ENCODE measurements at regions not wholly inside any gene's neighbourhood (a gene's known extent, or its start where the extent isn't known, plus 50 kb on each side); places are given as distances from the start of the nearest gene placed in this dataset.

DNA sequence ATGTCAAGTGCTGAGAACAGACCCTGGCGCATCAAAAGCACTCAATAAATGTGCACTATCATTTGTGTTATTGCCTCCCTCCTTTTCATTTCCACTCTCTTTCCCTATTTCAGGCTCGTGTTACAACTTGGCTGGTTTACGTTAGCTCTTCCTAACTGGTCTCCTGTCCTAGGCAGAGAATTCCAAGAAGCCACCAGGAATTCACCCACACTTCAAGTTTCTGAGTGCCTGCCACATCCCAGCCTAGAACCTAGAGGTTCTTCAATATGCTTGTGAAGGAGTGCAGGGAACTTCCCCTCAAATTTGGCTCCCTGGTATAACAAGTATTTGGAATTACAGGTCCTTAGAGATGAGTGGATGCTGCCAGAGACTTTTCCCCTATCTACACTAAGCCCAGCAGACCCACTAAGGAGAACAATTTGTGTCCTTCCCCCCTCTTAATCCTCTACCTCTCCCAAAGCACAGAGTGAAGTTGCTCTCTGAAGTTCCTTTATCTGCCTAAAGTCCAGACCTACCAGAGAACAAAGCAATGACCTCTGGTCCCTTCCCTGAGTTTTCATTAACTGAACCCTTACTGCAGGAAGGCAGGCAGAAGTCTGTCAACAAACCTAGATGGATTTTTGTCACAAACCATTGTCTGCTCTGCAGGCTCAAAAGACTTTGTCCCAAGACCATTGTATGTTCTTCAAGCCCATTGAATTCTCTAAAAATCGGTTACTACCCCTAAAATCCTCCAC lies 201.6 kb upstream of the JARID2 start:
- no peaks in the 10 kb centered on the region for H3K27me3 ChIP-seq (ENCODE audit: insufficient read depth)
- H3K4me1 ChIP-seq (ENCODE audit: control insufficient read depth in 1 of 2, insufficient read depth in 2 of 2, low read depth in 1 of 2, low read length in 1 of 2) = no peaks in the 10 kb centered on the region
- 28% methylated on average over 4 of the region's 4 CpGs for WGBS (ENCODE audit: low lambda C conversion rate)
- H3K79me2 ChIP-seq (ENCODE audit: insufficient read depth) = no peaks in the 10 kb centered on the region
- ChIA-PET POLR2A (no interaction called here), CTCF (no interaction called here)
- H3K9me2 ChIP-seq = no peaks in the 10 kb centered on the region
- H4K20me1 ChIP-seq (ENCODE audit: insufficient read depth) = no peaks in the 10 kb centered on the region
- H3K27ac ChIP-seq (ENCODE audit: low read depth in 2 of 2, low read length in 1 of 2) = no peak overlapping the region
- TF ChIP-seq RAD21 (IDR thresholded peaks at IDR 0.05; ENCODE audit: low read length) = no peak
- no peak overlapping the region for H3K4me3 ChIP-seq (ENCODE audit: low read depth in 2 of 2, low read length in 1 of 2)
- no peaks in the 10 kb centered on the region for H3F3A ChIP-seq (replicated peaks; ENCODE audit: insufficient read depth)
- no peaks in the 10 kb centered on the region for H3K9me3 ChIP-seq
- H3K36me3 ChIP-seq (replicated peaks in 1 of 2; ENCODE audit: control insufficient read depth in 1 of 2, insufficient read depth in 2 of 2, low read length in 1 of 2) = no peaks in the 10 kb centered on the region
- no peak overlapping the region for H3K9ac ChIP-seq
- H3K4me2 ChIP-seq = no peak overlapping the region
- H2AFZ ChIP-seq (ENCODE audit: low read depth) = no peak overlapping the region
- DNase-seq = no peak

DNA sequence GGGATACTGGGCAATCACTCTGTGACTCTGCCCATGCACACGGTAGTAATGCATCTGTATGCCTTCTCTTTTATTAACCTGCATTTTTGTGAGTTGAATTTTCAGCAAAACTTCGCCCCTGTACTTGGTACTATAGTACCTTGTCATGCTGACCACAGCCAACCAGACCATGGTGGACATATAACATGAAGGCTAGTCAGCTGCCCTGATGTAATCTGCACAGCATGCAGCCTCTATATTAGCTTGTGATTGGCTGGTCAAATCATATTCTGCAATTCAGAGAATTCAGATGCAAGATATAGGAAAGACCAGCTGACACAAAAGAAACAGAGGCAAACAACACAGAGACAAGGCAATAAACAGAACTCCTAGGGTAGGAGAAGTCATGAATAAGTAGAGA lies 200.9 kb upstream of the JARID2 start:
- ChIA-PET CTCF (interaction anchor here (0.7 kb wide), 1 partner anchor 553 kb away, joined by 3 read pairs; no protein-coding TSS in a partner anchor), POLR2A (no interaction called here)
- no peaks in the 10 kb centered on the region for H3K9me3 ChIP-seq
- H4K20me1 ChIP-seq (ENCODE audit: insufficient read depth) = no peaks in the 10 kb centered on the region
- 9% methylated on average over 2 of the region's 2 CpGs for WGBS (ENCODE audit: low lambda C conversion rate)
- no peak for DNase-seq
- H3K79me2 ChIP-seq (ENCODE audit: insufficient read depth) = no peaks in the 10 kb centered on the region
- TF ChIP-seq FOXJ3 (CRISPR knock-in tag; IDR thresholded peaks at IDR 0.05) = no peak
- TF ChIP-seq MXI1 (IDR thresholded peaks at IDR 0.05; ENCODE audit: low read depth, low read length) = no peak
- no peak overlapping the region for H3K4me2 ChIP-seq
- no peaks in the 10 kb centered on the region for H3K27me3 ChIP-seq (ENCODE audit: insufficient read depth)
- H3F3A ChIP-seq (replicated peaks; ENCODE audit: insufficient read depth) = no peaks in the 10 kb centered on the region
- no peaks in the 10 kb centered on the region for H3K4me1 ChIP-seq (ENCODE audit: control insufficient read depth in 1 of 2, insufficient read depth in 2 of 2, low read depth in 1 of 2, low read length in 1 of 2)
- H2AFZ ChIP-seq (ENCODE audit: low read depth) = no peak overlapping the region
- H3K9me2 ChIP-seq = no peaks in the 10 kb centered on the region
- no peak overlapping the region for H3K27ac ChIP-seq (ENCODE audit: low read depth in 2 of 2, low read length in 1 of 2)
- no peaks in the 10 kb centered on the region for H3K36me3 ChIP-seq (replicated peaks in 1 of 2; ENCODE audit: control insufficient read depth in 1 of 2, insufficient read depth in 2 of 2, low read length in 1 of 2)
- H3K4me3 ChIP-seq (ENCODE audit: low read depth in 2 of 2, low read length in 1 of 2) = no peak overlapping the region
- no peak overlapping the region for H3K9ac ChIP-seq

DNA sequence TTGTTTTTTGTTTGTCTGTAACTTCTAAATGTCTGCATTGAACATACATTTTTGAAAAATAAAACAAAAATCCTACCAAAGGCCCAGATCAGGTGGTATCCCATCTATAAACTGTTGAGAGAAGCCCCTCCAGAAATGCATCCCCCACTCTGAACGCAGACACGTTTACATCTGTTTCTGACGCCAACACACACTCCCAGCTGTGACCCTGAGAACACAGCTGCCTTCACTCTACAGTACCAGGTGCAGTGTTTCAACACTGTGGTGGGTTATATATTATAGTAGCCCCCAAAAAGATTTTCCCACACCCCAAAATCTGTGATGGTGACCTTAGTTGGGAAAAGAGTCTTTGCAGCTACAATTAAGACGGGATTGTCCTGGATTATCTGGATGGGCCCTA lies 199.1 kb upstream of the JARID2 start:
- Histone ChIP-seq H3K9me2 (no peaks in the 10 kb centered on the region), H3F3A (replicated peaks; ENCODE audit: insufficient read depth) (no peaks in the 10 kb centered on the region), H3K27me3 (ENCODE audit: insufficient read depth) (no peaks in the 10 kb centered on the region), H3K79me2 (ENCODE audit: insufficient read depth) (no peaks in the 10 kb centered on the region), H3K9me3 (no peaks in the 10 kb centered on the region), H3K36me3 (replicated peaks in 1 of 2; ENCODE audit: control insufficient read depth in 1 of 2, insufficient read depth in 2 of 2, low read length in 1 of 2) (no peaks in the 10 kb centered on the region), H3K4me2 (no peak overlapping the region), H4K20me1 (ENCODE audit: insufficient read depth) (no peaks in the 10 kb centered on the region), H3K4me3 (ENCODE audit: low read depth in 2 of 2, low read length in 1 of 2) (no peak overlapping the region), H3K9ac (no peak overlapping the region), H3K4me1 (ENCODE audit: control insufficient read depth in 1 of 2, insufficient read depth in 2 of 2, low read depth in 1 of 2, low read length in 1 of 2) (no peaks in the 10 kb centered on the region), H3K27ac (ENCODE audit: low read depth in 2 of 2, low read length in 1 of 2) (no peak overlapping the region), H2AFZ (ENCODE audit: low read depth) (no peak overlapping the region)
- DNase-seq = no peak
- 63% methylated on average over 4 of the region's 4 CpGs for WGBS (ENCODE audit: low lambda C conversion rate)
- no peak for TF ChIP-seq SMC3 (IDR thresholded peaks at IDR 0.05; ENCODE audit: low read depth, low read length)
- TF ChIP-seq MEF2A (IDR thresholded peaks at IDR 0.05; ENCODE audit: borderline replicate concordance, low read depth) = no peak
- no peak for TF ChIP-seq NRF1 (IDR thresholded peaks at IDR 0.05; ENCODE audit: low read depth, low read length)
- no peak for TF ChIP-seq POLR2AphosphoS5 (IDR thresholded peaks at IDR 0.05; ENCODE audit: low read depth, low read length)
- no peak for TF ChIP-seq TCF12 (IDR thresholded peaks at IDR 0.05)
- TF ChIP-seq EP300 (IDR thresholded peaks at IDR 0.05; ENCODE audit: borderline replicate concordance in 1 of 2, low read depth in 1 of 2, low read length in 1 of 2) = no peak
- no peak for TF ChIP-seq NFIC (IDR thresholded peaks at IDR 0.05; ENCODE audit: borderline replicate concordance)
- TF ChIP-seq, protein P1, sequence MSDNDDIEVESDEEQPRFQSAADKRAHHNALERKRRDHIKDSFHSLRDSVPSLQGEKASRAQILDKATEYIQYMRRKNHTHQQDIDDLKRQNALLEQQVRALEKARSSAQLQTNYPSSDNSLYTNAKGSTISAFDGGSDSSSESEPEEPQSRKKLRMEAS (IDR thresholded peaks at IDR 0.05; ENCODE audit: low read depth) = no peak
- TF ChIP-seq FOXM1 (IDR thresholded peaks at IDR 0.05; ENCODE audit: low read depth) = no peak
- TF ChIP-seq, protein P2, sequence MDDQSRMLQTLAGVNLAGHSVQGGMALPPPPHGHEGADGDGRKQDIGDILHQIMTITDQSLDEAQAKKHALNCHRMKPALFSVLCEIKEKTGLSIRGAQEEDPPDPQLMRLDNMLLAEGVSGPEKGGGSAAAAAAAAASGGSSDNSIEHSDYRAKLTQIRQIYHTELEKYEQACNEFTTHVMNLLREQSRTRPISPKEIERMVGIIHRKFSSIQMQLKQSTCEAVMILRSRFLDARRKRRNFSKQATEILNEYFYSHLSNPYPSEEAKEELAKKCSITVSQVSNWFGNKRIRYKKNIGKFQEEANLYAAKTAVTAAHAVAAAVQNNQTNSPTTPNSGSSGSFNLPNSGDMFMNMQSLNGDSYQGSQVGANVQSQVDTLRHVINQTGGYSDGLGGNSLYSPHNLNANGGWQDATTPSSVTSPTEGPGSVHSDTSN (IDR thresholded peaks at IDR 0.05) = no peak
- TF ChIP-seq, protein P3, sequence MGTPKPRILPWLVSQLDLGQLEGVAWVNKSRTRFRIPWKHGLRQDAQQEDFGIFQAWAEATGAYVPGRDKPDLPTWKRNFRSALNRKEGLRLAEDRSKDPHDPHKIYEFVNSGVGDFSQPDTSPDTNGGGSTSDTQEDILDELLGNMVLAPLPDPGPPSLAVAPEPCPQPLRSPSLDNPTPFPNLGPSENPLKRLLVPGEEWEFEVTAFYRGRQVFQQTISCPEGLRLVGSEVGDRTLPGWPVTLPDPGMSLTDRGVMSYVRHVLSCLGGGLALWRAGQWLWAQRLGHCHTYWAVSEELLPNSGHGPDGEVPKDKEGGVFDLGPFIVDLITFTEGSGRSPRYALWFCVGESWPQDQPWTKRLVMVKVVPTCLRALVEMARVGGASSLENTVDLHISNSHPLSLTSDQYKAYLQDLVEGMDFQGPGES (IDR thresholded peaks at IDR 0.05; ENCODE audit: low read depth, low read length) = no peak
- TF ChIP-seq, protein P4, sequence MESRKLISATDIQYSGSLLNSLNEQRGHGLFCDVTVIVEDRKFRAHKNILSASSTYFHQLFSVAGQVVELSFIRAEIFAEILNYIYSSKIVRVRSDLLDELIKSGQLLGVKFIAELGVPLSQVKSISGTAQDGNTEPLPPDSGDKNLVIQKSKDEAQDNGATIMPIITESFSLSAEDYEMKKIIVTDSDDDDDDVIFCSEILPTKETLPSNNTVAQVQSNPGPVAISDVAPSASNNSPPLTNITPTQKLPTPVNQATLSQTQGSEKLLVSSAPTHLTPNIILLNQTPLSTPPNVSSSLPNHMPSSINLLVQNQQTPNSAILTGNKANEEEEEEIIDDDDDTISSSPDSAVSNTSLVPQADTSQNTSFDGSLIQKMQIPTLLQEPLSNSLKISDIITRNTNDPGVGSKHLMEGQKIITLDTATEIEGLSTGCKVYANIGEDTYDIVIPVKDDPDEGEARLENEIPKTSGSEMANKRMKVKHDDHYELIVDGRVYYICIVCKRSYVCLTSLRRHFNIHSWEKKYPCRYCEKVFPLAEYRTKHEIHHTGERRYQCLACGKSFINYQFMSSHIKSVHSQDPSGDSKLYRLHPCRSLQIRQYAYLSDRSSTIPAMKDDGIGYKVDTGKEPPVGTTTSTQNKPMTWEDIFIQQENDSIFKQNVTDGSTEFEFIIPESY (IDR thresholded peaks at IDR 0.05; ENCODE audit: borderline replicate concordance, low read depth) = no peak
- TF ChIP-seq, protein P5, sequence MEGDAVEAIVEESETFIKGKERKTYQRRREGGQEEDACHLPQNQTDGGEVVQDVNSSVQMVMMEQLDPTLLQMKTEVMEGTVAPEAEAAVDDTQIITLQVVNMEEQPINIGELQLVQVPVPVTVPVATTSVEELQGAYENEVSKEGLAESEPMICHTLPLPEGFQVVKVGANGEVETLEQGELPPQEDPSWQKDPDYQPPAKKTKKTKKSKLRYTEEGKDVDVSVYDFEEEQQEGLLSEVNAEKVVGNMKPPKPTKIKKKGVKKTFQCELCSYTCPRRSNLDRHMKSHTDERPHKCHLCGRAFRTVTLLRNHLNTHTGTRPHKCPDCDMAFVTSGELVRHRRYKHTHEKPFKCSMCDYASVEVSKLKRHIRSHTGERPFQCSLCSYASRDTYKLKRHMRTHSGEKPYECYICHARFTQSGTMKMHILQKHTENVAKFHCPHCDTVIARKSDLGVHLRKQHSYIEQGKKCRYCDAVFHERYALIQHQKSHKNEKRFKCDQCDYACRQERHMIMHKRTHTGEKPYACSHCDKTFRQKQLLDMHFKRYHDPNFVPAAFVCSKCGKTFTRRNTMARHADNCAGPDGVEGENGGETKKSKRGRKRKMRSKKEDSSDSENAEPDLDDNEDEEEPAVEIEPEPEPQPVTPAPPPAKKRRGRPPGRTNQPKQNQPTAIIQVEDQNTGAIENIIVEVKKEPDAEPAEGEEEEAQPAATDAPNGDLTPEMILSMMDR (IDR thresholded peaks at IDR 0.05) = no peak
- TF ChIP-seq FOXJ3 (CRISPR knock-in tag; IDR thresholded peaks at IDR 0.05) = no peak
- no peak for TF ChIP-seq RXRA (IDR thresholded peaks at IDR 0.05; ENCODE audit: borderline replicate concordance, low read depth)
- POLR2A ChIA-PET = no interaction called here
- CTCF ChIA-PET = no interaction called here

Measured in SK-N-SH (cell line).